SK-N-SH (cell line): ENCODE measurements at regions not wholly inside any gene's neighbourhood (a gene's known extent, or its start where the extent isn't known, plus 50 kb on each side); places are given as distances from the start of the nearest gene placed in this dataset.

Experiments
- CHD2 ChIP-seq: fragments of 150-350 bp; IDR thresholded peaks from 2 replicates; pipeline ENCODE4 v1.6.1; 2018; ENCODE audit warnings: low read length; ENCODE audit not compliant: partially characterized antibody
- ELF1 ChIP-seq: IDR thresholded peaks from 2 replicates; pipeline ENCODE4 v1.4.0; 2012
- EZH2phosphoT487 ChIP-seq: fragments of 200-600 bp; sonication (generic); IDR thresholded peaks from 2 replicates; pipeline ENCODE4 v1.6.1; 2017; ENCODE audit warnings: low read depth, mixed run types, mild to moderate bottlenecking, antibody characterized with exemption, moderate library complexity, borderline replicate concordance
- FOXJ3 ChIP-seq: sonication (generic); formaldehyde crosslinking; IDR thresholded peaks from 2 replicates; pipeline ENCODE4 v1.5.1; 2020; ENCODE audit warnings: mild to moderate bottlenecking, missing genetic modification reagents
- FOXM1 ChIP-seq: IDR thresholded peaks from 2 replicates; pipeline ENCODE4 v1.4.0; 2012; ENCODE audit warnings: low read depth, mild to moderate bottlenecking
- JUND ChIP-seq: IDR thresholded peaks from 2 replicates; pipeline ENCODE4 v1.4.0; 2012
- POLR2AphosphoS5 ChIP-seq: IDR thresholded peaks from 2 replicates; pipeline ENCODE4 v1.6.1; 2012; ENCODE audit warnings: low read depth, low read length
- RCOR1 ChIP-seq: fragments of 150-350 bp; IDR thresholded peaks from 2 replicates; pipeline ENCODE4 v1.6.1; 2017; ENCODE audit warnings: antibody characterized with exemption, low read length
- RFX5 ChIP-seq: IDR thresholded peaks from 2 replicates; pipeline ENCODE4 v1.6.1; 2012; ENCODE audit warnings: mild to moderate bottlenecking, improper control_type of control experiment, low read length
- TEAD4 ChIP-seq: IDR thresholded peaks from 2 replicates; pipeline ENCODE4 v1.4.0; 2012; ENCODE audit warnings: mild to moderate bottlenecking, borderline replicate concordance; ENCODE audit not compliant: insufficient read depth
- TF ChIP-seq, protein P1 (sequence below): fragments of 150-350 bp; IDR thresholded peaks from 2 replicates; pipeline ENCODE4 v1.6.1; 2017; ENCODE audit warnings: antibody characterized with exemption, low read length, low read depth, borderline replicate concordance
- TF ChIP-seq, protein P2 (sequence below): fragments of 200-600 bp; sonication (generic); IDR thresholded peaks from 2 replicates; pipeline ENCODE4 v1.6.1; 2017; ENCODE audit warnings: antibody characterized with exemption, mild to moderate bottlenecking, moderate library complexity
- TF ChIP-seq, protein P3 (sequence below): IDR thresholded peaks from 2 replicates; pipeline ENCODE4; 2012

DNA sequence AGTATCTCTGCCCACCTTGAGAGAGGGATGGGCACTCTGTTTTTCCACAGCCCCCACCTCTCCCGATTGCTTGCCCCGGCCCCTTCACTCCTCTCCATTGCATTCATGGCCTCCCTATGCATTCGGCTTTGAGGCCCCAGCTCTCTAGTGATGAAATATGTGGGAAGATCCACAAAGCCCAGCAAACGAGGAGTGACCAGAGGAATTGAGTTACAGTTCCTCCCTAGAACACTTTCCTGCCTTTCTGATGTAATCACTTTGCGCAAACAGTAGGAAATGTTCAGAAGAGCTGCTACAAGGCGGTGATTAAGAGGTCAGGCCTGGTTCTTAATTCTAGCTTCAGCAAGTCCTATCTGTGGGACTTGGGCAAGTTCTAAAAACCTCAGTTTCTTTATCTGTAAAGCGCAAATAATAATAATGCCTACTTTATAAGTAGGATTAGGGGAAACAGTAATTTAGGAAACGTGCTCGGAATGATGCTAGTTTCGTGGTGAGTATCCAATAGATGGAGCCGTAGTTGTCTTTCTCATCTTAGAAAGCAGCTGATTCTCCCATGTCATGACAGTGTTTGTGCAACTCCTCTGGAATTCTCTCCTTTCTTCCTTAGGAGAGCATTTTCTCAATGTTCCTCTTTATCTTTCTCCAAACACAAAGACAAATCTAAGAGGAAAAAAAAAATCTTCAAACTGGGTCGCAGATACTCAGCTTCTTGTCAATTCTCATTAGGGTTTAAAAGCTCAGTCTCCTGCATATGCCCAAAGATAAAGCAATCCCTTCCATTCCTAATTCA, 99.5 kb upstream of the MSX2 start:
- TF ChIP-seq FOXJ3 (CRISPR knock-in tag) (no peak), POLR2AphosphoS5 (no peak), FOXM1 (no peak), RCOR1 (no peak), RFX5 (no peak), JUND (no peak), EZH2phosphoT487 (no peak), CHD2 (no peak), TEAD4 (no peak), ELF1 (no peak)
- TF ChIP-seq, protein P1, sequence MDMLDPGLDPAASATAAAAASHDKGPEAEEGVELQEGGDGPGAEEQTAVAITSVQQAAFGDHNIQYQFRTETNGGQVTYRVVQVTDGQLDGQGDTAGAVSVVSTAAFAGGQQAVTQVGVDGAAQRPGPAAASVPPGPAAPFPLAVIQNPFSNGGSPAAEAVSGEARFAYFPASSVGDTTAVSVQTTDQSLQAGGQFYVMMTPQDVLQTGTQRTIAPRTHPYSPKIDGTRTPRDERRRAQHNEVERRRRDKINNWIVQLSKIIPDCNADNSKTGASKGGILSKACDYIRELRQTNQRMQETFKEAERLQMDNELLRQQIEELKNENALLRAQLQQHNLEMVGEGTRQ = no peak
- TF ChIP-seq, protein P2, sequence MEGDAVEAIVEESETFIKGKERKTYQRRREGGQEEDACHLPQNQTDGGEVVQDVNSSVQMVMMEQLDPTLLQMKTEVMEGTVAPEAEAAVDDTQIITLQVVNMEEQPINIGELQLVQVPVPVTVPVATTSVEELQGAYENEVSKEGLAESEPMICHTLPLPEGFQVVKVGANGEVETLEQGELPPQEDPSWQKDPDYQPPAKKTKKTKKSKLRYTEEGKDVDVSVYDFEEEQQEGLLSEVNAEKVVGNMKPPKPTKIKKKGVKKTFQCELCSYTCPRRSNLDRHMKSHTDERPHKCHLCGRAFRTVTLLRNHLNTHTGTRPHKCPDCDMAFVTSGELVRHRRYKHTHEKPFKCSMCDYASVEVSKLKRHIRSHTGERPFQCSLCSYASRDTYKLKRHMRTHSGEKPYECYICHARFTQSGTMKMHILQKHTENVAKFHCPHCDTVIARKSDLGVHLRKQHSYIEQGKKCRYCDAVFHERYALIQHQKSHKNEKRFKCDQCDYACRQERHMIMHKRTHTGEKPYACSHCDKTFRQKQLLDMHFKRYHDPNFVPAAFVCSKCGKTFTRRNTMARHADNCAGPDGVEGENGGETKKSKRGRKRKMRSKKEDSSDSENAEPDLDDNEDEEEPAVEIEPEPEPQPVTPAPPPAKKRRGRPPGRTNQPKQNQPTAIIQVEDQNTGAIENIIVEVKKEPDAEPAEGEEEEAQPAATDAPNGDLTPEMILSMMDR = no peak
- TF ChIP-seq, protein P3, sequence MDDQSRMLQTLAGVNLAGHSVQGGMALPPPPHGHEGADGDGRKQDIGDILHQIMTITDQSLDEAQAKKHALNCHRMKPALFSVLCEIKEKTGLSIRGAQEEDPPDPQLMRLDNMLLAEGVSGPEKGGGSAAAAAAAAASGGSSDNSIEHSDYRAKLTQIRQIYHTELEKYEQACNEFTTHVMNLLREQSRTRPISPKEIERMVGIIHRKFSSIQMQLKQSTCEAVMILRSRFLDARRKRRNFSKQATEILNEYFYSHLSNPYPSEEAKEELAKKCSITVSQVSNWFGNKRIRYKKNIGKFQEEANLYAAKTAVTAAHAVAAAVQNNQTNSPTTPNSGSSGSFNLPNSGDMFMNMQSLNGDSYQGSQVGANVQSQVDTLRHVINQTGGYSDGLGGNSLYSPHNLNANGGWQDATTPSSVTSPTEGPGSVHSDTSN = no peak
